Lower leg skin (tissue), 3 donors: ENCODE measurements at regions not wholly inside any gene's neighbourhood (a gene's known extent, or its start where the extent isn't known, plus 50 kb on each side); places are given as distances from the start of the nearest gene placed in this dataset.

Experiments
- CTCF ChIP-seq, 3 donors: fragments of 450-650 bp; IDR thresholded peaks; one replicate each; pipeline ENCODE4 v1.5.1; 2016; ENCODE audit warnings: antibody characterized with exemption in 3 of 3, mild to moderate bottlenecking in 3 of 3, moderate library complexity in 2 of 3
- POLR2A ChIP-seq, 2 donors: fragments of 450-650 bp; IDR thresholded peaks; one replicate each; pipeline ENCODE4 v1.6.1; 2016 to 2017; ENCODE audit warnings: antibody characterized with exemption in 2 of 2, mild to moderate bottlenecking in 1 of 2, moderate library complexity in 1 of 2

GRCh38 chr2:9757501-9758264 lies 85.6 kb upstream of the TAF1B start:
- TF ChIP-seq POLR2A (IDR thresholded peaks at IDR 0.05) (no peak), CTCF (IDR thresholded peaks at IDR 0.05) (no peak)
